NOMO-1 treated with DMSO at 0.1 percent for 48 hours (cell line): ENCODE measurements at regions not wholly inside any gene's neighbourhood (a gene's known extent, or its start where the extent isn't known, plus 50 kb on each side); places are given as distances from the start of the nearest gene placed in this dataset.
"Not testable (repeated sequence)": the region's sequence is repeated elsewhere in the genome, so short reads cannot be mapped to it uniquely, and the experiment has no call there.

Experiments
- DNase-seq: peaks from one replicate; lab custom pipeline; 2025; ENCODE audit not compliant: unreplicated experiment; lab: John Stamatoyannopoulos, UW

DNA sequence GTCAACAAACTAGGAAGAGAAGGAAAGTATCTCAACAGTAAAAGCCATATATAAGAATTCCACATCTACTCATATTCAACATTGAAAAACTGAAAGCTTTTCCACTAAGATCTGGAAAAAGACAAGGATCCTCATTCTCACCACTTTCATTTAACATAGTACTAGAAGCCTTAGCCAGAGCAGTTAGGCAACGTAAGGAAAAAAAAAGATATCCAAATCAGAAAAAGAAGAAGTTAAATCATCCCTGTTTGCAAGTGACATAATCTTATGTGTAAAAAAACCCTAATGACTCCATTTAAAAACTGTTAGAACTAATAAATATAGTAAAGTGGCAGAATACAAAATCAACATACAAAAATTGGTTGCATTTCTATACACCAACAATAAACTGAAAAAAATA is 426.2 kb downstream of the BCAT1 start:
- peak; percentile 53 for DNase-seq

DNA sequence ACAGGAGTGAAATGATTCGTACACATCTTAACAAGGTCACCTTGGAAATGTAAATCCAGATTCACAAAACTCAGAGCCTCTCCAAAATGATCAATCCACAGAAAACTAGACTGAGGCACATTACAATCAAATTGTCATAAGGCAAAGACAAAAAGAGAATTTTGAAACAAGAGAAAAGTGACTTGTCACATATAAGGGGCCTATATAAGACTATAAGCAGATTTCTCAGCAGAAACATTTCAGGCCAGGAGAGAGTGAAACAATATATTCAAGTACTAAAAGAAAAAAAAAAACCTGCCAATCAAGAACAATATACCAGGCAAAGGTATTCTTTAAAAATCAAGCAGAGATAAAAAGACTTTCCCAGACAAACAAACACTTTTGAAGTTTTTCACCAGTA is 429.1 kb downstream of the BCAT1 start:
- DNase-seq = no peak

DNA sequence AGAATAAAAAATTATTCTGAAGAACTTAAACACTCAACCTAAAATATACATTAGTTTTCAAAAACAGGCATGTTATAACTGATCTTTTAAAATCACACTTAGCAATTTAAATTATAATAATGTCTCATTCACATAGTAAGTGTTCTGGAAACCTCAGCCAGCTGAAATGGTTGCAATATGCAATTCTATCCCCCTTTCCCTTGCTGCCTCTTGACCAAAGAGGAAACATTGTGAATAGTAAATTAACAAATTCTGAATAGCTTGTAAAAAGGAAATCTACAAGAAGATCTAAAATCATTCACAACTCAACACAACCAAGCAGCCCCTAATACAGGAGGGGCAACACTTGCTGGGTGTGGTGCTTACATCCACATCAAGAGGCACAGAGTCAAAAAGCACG is 431.9 kb downstream of the BCAT1 start:
- DNase-seq = no peak

DNA sequence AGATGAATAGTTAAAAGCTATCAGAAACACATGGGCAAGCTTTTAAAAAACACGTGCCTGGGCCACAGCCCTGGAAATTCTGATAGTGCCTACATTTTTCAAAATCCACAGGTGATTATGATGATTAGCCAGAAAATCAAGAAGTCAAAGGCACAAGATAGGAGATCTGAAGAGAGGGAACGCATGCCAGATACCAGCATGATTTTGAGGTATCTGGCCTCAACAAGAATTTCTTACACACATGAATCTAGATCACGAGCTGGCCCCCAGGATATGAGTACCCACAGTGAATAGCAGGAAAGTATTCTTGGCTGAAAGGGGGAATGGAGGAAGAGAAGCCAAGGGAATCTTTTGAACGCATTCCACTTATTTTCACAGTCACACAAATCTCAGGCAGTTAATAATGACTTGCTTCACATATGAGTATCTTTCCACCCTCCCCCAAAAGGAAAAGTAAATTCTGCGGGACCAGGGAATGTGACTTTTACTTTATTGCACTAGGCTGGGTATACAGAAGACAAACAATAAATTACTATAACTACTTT is 438.2 kb downstream of the BCAT1 start:
- no peak for DNase-seq

DNA sequence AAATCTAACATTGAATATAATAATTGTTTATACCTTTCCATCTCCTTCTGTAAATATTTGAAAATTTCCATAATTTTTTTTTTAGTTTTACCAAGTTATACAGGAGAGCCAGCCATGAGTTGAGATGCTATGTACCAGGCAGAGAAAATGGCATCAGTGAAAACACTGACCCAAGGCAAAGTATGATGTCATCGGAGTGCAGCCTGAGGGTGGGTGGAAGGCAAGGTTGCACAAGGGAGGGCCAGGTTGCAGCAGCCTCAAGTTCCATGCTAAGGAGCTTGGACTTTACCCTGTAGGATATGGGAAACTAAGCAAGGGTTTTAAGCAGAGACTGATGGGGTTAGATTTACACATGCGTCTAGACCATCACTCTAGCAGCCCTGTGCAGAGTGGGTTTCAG is 441.1 kb downstream of the BCAT1 start:
- no peak for DNase-seq

DNA sequence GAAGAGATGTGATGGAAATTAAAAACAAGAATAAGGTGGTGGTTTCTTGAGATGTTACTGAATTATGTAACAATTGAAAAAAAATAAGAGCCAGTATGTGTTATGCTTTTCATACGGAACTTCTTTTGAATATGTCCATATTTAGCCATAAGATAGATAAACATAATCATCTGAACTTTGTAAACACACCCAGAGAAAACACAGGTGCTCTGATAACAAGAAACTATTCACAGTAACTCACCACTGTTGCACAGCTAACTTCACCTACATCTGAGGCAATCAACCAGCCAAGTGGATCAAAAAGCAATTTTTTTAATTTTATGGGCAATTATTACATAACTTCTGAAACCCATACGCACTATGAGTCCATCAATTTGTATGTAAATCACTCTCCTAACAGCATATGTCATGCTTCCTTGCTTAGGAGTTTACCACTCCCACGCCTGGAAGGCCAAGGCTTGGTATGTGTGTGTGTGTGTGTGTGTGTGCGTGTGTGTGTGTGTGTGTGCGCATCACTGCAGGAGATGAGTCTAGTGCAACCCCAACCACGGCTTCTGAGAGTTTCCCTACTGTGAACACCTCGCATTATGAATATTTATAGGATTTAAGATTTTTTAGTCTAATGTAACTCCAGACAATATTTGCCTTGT is 443.4 kb downstream of the BCAT1 start:
- no peak for DNase-seq

DNA sequence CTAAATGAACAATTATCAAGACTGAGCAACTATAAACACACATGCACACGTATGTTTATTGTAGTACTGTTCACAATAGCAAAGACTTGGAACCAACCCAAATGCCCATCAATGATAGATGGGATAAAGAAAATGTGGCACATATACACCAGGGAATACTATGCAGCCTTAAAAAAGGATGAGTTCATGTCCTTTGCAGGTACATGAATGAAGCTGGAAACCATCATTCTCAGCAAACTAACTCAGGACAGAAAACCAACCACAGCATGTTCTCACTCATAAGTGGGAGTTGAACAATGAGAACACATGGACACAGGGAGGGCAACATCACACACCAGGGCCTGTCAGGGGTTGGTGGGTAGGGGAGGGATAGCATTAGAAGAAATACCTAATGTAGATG is 445.4 kb downstream of the BCAT1 start:
- DNase-seq = not testable (repeated sequence)

DNA sequence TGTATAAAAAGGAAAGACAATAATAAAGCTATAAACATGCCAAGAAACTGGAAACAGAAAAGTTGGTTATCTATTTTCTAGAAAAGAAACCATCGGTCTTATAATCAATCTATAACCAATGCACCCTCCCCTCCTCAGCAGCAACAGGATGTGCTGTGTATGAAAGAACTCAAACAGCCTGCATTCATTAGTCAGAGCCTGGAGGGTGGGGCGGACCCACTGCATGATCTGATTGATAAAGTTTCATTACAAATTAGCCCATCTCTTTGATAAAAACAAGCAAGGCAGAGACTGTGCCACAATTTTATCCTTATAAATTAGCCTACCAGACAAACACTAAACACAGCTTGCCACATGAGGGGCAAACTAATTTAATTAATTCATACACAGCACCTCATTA is 448.1 kb downstream of the BCAT1 start:
- DNase-seq = no peak

DNA sequence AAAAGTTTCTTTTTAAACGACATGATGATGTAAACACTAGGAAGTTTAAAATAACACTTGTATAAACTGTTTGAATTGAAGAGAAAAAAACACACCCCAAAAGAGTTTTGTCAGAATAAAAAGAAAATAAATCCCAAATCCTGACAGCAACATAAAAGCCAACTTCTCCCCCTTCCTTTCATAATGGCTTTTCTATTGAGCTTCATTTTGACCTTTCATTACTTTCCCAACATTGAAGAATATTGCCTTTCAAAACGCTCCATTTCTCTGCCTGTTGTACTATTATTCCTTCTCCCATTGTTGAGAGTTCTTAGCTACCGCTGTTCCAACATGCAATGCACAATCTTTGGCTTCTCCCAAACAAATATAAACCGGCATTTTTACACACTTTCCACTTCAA is 448.5 kb downstream of the BCAT1 start:
- no peak for DNase-seq

DNA sequence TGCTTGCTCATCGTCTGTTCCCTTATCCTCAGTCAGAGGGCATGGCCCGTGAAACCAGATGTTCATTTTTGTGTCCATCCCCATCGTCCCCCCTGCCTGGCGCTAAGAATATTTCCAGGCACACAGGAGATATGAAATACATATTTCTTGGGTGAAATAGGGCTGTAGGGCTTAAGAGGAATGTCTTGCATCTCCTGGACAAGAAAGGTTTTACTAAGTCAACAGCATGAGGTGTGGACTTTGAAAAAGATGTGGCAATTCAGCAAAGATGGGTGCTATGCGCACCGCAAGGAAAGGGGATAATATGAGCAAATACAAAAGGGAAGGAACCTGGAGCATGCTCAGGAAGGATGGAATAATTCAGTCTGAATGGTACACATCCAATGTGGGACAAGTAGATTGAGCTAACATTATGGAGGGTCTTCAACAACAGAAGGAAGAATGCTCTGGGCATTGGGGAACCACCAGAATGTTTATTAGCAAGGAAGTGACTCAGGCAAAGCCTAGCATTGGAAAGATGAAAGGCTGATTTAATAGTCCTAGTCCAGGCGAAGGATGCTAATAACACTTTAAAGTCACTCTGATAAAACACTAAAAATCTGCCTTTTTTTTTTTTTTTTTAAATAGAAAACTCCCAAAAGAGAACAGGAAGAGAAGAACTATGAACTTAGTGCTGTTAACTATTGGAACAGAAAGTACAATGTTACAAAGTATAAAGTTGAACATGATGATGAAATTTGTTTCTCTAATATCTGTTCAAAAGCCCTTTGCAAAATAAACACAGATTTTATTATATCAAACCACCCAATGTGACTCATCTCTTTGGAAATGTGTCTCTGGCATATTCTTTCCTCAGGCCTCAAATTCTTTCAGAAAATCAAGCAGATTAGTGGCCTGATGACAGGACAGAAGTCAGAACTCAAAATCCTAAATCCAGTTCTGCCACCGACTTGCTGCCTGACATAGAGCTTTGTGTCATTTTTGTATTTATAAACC is 449.5 kb downstream of the BCAT1 start:
- DNase-seq = no peak

DNA sequence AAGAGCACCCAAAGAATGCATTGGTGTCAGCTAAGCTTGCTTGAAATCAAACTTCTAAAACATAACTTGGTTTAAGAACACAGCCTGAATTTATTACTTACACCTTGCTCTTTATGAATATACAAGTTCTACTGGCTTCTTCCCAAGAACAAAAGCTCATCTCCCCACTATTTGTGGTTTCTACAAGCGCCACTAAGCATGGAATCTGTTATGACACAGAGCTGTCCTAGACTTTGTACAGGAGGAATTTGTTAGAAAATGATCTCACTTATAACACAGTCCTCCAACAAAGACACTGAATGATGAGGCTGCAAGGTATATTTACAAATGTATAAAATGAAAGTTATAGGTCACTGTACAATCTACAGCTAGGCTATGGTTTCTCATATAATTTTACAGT is 452.1 kb downstream of the BCAT1 start:
- DNase-seq = no peak

DNA sequence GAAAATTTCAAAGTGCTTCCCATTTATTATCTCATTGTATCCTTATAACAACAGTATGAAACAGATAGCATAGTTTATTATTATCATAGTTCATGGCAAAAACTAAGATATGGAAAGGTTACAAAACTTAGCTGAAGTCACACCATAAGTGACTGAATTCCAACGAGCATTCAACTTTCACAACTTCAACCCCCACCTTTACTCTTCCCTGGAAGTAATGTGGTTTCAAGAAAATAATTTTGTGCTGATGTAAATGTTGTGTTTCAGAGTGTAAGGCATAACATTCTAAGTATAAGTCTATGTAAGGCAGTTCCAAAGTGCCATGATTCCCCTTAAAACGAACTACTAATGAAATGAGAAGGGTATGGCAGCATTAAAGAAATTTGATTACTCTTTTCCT is 454.5 kb downstream of the BCAT1 start:
- DNase-seq = no peak

DNA sequence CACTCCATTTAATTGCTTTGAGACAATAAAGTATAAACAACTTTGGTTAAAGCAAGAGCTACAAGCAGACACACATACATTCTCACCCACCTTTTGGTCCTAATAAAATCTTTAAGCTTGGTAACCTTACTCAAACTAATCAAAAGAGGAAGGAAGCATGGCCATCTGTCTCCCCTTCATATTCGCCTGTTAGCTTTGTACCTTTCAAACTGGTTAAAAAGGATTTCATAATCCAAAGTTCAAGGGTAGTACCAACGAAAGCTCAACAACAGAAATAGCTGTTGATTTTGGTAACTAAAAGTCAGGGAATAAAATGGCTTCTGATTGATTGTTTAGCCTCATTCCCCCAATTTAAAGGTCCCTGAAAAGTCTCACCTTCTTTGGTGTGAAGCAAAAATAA is 456.9 kb downstream of the BCAT1 start:
- DNase-seq = peak; percentile 92

DNA sequence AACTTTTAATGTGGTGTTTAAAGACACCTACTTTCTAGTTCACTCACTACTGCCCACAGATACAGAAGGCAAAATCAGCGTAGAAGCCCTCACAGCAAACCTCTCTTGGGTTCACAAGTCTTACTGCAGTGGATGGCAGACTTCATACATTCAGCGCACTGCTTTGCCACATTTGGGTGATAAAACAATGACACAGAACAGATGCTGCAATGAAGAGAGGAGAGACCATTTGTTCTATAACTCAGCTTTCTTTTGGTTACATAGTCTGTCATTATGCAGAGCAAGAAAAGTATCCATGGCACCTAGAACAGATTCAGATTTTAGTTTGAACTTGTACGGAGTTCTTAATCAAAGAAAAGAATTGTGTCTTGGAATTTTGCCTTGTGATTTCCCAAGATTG is 459.0 kb downstream of the BCAT1 start:
- DNase-seq = no peak

DNA sequence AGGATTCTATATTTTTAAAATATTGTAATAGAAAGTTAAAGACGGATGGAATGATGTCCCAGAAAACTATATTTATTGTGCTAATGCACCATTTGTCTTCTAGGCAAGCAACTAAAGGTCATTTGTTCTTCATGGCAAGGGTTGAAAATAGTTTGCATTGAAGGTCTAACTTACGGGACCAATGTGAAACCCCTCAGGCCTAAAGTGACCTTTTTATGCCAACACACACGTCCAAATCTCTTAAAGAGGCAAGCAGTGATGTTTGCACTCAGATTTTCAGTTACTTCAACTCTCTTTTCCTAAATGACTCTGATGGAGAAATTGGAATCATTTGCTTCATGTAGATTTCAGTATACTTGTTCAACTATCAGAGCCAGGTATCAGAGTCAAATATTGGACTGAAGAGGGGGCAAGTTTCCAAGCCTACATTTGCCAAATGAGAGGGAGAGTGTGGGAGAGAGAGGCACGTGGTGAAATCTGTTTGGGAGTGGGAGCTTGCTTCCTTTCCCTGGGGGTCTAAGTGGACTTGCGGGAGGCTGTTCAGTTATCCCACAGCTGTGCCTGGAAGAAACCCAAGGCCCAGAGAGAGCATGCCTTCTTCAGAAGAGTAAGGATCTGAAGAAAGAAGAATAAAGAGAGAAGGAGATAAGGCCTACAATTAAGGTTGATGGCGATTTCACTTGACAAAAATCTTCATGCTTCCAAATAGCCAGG is 459.8 kb downstream of the BCAT1 start:
- DNase-seq = no peak

DNA sequence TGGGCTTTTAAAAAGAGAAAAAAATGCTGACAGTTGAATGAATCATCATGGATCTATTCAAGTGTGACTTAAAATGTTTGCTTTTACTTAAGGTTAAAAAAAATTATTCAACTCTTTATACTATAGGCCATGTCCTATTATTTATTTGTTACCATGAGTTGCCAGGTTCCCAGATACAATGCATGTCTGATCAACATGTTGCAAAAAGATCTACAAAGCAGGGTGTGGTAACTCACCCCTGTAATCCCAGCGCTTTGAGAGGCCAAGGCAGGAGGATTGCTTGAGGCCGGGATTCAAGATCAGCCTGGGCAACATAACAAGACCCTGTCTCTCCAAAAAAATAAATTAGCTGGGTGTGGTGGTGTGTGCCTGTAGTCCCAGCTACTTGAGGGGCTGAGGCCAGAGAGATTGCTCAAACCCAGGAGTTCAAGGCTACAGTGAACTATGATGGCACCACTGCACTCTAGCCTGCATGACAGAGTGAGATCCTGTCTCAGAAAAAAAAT is 460.8 kb downstream of the BCAT1 start:
- DNase-seq = no peak

DNA sequence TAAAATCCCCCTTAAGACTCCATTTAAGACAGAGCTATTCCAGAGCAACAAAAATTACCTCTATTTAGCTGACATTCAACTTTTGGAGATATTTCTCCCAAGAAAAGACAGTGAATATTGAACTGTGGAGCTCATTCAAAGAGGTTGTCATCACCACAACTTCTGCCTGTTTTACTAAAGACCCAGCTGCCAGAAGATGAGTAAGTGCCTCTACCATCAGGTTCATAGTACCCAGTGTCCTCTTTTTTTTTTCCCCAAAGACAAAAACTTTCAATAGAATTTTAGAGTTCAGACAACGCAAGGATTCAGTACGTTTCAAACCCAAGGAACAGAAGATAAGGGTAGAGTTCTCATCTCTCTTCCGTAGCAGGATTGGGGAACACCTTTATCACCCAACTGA is 461.3 kb downstream of the BCAT1 start:
- no peak for DNase-seq

DNA sequence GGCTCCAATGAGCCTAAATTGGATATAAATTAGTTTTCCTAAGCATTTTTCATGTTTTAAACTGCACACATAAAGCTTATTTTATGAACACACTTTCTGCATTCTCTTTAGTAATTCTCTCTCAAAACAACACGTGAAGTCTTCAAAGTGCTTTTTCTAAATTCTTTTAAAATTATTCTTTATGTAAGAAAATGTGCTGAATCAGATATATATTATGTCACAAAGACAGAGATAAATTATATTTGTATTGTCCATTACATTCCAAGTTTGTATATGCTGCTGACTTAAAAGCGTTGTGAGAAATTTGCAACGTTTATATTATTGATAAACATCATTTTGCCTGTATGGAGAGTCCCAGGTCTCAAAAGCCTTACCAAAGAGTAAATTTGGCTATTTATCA is 465.2 kb downstream of the BCAT1 start:
- DNase-seq = no peak

DNA sequence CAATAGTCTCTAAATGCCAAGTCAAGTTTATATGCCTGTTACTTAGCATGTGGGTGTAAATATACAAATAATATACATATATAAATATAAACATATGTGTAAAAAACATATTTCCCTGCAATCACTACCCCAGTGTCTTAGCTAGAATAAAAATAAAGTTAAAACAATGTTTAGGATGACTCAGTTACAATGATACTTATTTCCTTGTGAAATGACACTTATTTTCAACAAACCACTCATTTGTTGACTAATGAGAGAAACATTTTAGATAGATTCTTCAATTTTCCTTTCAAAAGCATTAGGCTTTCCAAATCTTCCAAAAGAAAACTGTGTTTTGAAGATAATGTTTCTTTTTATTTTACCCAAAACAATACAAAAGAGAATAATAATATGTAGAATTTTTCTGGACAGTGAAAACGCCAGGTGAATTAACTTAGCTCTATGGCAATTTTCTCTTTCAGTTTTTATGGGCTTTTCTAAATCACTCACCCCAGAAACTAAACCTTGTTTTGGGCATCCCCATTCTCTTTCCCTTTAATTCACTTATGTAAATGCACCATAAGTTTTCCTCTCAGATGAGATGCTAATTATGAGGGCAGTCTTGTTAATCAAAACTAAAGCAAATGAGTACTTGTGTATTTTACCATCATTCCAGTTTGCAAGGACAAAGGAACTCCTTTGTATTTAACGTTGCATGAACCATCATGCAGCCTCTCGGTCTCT is 465.9 kb downstream of the BCAT1 start:
- no peak for DNase-seq

DNA sequence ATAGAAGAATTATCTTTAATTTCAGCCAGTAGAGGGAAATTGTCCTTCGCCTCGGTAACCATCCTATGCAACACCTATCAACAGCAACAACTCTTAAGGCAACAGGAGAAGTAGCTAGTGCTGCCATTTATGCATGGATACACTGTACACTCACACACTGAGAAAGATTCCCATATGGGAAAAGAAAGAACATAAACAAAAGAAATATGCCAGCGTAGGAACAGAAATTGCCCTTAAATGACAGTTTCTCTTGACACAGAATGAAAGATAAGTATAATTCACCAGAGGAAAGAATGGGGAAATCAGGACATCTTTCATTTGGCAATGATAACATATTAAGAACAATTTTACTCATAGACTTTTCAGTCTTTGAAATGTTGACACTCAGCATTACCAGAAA is 466.9 kb downstream of the BCAT1 start:
- no peak for DNase-seq
